Ascending aorta (tissue), 2 donors: ENCODE measurements at regions not wholly inside any gene's neighbourhood (a gene's known extent, or its start where the extent isn't known, plus 50 kb on each side); places are given as distances from the start of the nearest gene placed in this dataset.
"Not testable (repeated sequence)": the region's sequence is repeated elsewhere in the genome, so short reads cannot be mapped to it uniquely, and the experiment has no call there.

Experiments
- DNase-seq, 2 donors: peaks; one replicate each; pipeline ENCODE4 v3.0.0-alpha.2; 2019; ENCODE audit warnings: low spot score in 2 of 2
- H3K27ac ChIP-seq, 2 donors: fragments of 200-600 bp; sonication (generic); one replicate each; pipeline ENCODE4 v1.5.1; 2016 to 2017; ENCODE audit warnings: mild to moderate bottlenecking in 1 of 2
- H3K27me3 ChIP-seq: fragments of 200-600 bp; sonication (generic); one replicate; pipeline ENCODE4 v1.5.1; 2017
- H3K36me3 ChIP-seq, 2 donors: fragments of 200-600 bp; sonication (generic); one replicate each; pipeline ENCODE4 v1.5.1; 2016
- H3K4me1 ChIP-seq, 2 donors: fragments of 200-600 bp; sonication (generic); one replicate each; pipeline ENCODE4 v1.5.1; 2016 to 2017; ENCODE audit warnings: mild to moderate bottlenecking in 1 of 2
- H3K4me3 ChIP-seq, 2 donors: fragments of 200-600 bp; sonication (generic); one replicate each; pipeline ENCODE4 v1.5.1; 2016 to 2017; ENCODE audit warnings: mild to moderate bottlenecking in 1 of 2
- H3K9me3 ChIP-seq, 2 donors: fragments of 200-600 bp; sonication (generic); one replicate each; pipeline ENCODE4 v1.5.1; 2016
- CTCF ChIP-seq, 3 experiments: fragments of 200-600 bp in 2 of 3; fragments of 450-650 bp in 1 of 3; sonication (generic) in 2 of 3; IDR thresholded peaks; one replicate each; pipeline ENCODE4 v1.5.1; 2016 to 2019; ENCODE audit warnings: antibody characterized with exemption in 3 of 3, mild to moderate bottlenecking in 1 of 3, moderate library complexity in 1 of 3
- intact Hi-C: fragments of 100-400 bp; cut with DNase I; formaldehyde crosslinking; loops from one replicate; pipeline ENCODE4 v1.15.1; 2023

- intact Hi-C loops, result no loop called here
- H3K27me3 ChIP-seq, result no peaks in the 10 kb centered on the region
These were observed 524.1 kb downstream of the TRIML1 start for GRCh38 chr4:188663369-188663768.

GRCh38 chr4:188665491-188666457, 526.5 kb downstream of the TRIML1 start:
- no peak overlapping the region for H3K4me3 ChIP-seq
- TF ChIP-seq CTCF (IDR thresholded peaks at IDR 0.05), result no peak
- H3K27ac ChIP-seq, result no peak overlapping the region
- no peak for DNase-seq
- H3K4me1 ChIP-seq, result no peaks in the 10 kb centered on the region
- H3K9me3 ChIP-seq, result peaks cover 6 to 10% of the 10 kb centered on the region in 2 donors
- intact Hi-C loops, result no loop called here
- H3K27me3 ChIP-seq, result no peaks in the 10 kb centered on the region
- H3K36me3 ChIP-seq, result no peaks in the 10 kb centered on the region

More at GRCh38 chr4:188663369-188663768, 524.1 kb downstream of the TRIML1 start:
- Histone ChIP-seq H3K9me3 (peaks cover 3 to 4% of the 10 kb centered on the region in 2 donors), H3K4me1 (no peaks in the 10 kb centered on the region), H3K36me3 (no peaks in the 10 kb centered on the region), H3K27ac (no peak overlapping the region), H3K4me3 (no peak overlapping the region)
- TF ChIP-seq CTCF (IDR thresholded peaks at IDR 0.05), result no peak
- DNase-seq, result no peak

- intact Hi-C loops, H3K36me3 ChIP-seq: not testable (repeated sequence)
These were observed 539.5 kb downstream of the TRIML1 start for GRCh38 chr4:188678691-188679090.

GRCh38 chr4:188680004-188680666, 540.9 kb downstream of the TRIML1 start:
- Histone ChIP-seq H3K9me3 (no peaks in the 10 kb centered on the region), H3K4me3 (no peak overlapping the region), H3K27ac (no peak overlapping the region), H3K27me3 (no peaks in the 10 kb centered on the region), H3K36me3 (no peaks in the 10 kb centered on the region), H3K4me1 (no peaks in the 10 kb centered on the region)
- intact Hi-C loops, result no loop called here
- TF ChIP-seq CTCF (IDR thresholded peaks at IDR 0.05), result no peak
- no peak for DNase-seq

More at GRCh38 chr4:188678691-188679090, 539.5 kb downstream of the TRIML1 start:
- H3K27me3 ChIP-seq, DNase-seq, H3K27ac ChIP-seq, H3K4me1 ChIP-seq, H3K4me3 ChIP-seq, H3K9me3 ChIP-seq: not testable (repeated sequence)

- H3K27ac ChIP-seq, result no peak overlapping the region
- no peak for TF ChIP-seq CTCF (IDR thresholded peaks at IDR 0.05)
- H3K4me1 ChIP-seq, result no peaks in the 10 kb centered on the region
- intact Hi-C loops, result no loop called here
- no peaks in the 10 kb centered on the region for H3K9me3 ChIP-seq
- H3K27me3 ChIP-seq, result no peaks in the 10 kb centered on the region
- DNase-seq, result no peak
- H3K36me3 ChIP-seq, result no peaks in the 10 kb centered on the region
- no peak overlapping the region for H3K4me3 ChIP-seq
These were observed 541.4 kb downstream of the TRIML1 start for GRCh38 chr4:188680667-188681063.

GRCh38 chr4:188682321-188682720, 543.1 kb downstream of the TRIML1 start:
- no peaks in the 10 kb centered on the region for H3K27me3 ChIP-seq
- TF ChIP-seq CTCF (IDR thresholded peaks at IDR 0.05), result no peak
- H3K36me3 ChIP-seq, result no peaks in the 10 kb centered on the region
- no peaks in the 10 kb centered on the region for H3K4me1 ChIP-seq
- H3K9me3 ChIP-seq, result no peaks in the 10 kb centered on the region
- no peak overlapping the region for H3K27ac ChIP-seq
- no peak for DNase-seq
- no peak overlapping the region for H3K4me3 ChIP-seq
- intact Hi-C loops, result no loop called here
